ENCODE measurements at regions not wholly inside any gene's neighbourhood (a gene's known extent, or its start where the extent isn't known, plus 50 kb on each side); places are given as distances from the start of the nearest gene placed in this dataset.

- intact Hi-C loops (cut with DNase I): no loop called here
- Histone ChIP-seq H3K4me3 (no peak overlapping the region), H3K27me3 (no peaks in the 10 kb centered on the region), H3K9me3 (no peaks in the 10 kb centered on the region), H3K27ac (no peak overlapping the region), H3K36me3 (no peaks in the 10 kb centered on the region), H3K4me1 (ENCODE audit: insufficient read depth) (no peaks in the 10 kb centered on the region)
- no peak for DNase-seq
- TF ChIP-seq POLR2A (IDR thresholded peaks at IDR 0.05) (no peak), CTCF (IDR thresholded peaks at IDR 0.05) (no peak), EP300 (IDR thresholded peaks at IDR 0.05) (no peak)
- WGBS, 3 donors: 94 to 100% (median 98%) methylated on average over 1 of the region's 1 CpG
Observed at GRCh38 chr17:71019699-71020098, 850.4 kb downstream of the KCNJ2 start.

- 63 to 68% (median 66%) methylated on average over 3 of the region's 3 CpGs for WGBS, 3 donors
- H3K27ac ChIP-seq: no peak overlapping the region
- TF ChIP-seq EP300 (IDR thresholded peaks at IDR 0.05) (no peak), POLR2A (IDR thresholded peaks at IDR 0.05) (no peak), CTCF (IDR thresholded peaks at IDR 0.05) (no peak)
- no peaks in the 10 kb centered on the region for H3K27me3 ChIP-seq
- H3K4me3 ChIP-seq: no peak overlapping the region
- DNase-seq: no peak
- no peaks in the 10 kb centered on the region for H3K4me1 ChIP-seq (ENCODE audit: insufficient read depth)
- no peaks in the 10 kb centered on the region for H3K36me3 ChIP-seq
- H3K9me3 ChIP-seq: no peaks in the 10 kb centered on the region
- intact Hi-C loops (cut with DNase I): no loop called here
Observed at GRCh38 chr17:71022758-71023157, 853.4 kb downstream of the KCNJ2 start.

GRCh38 chr17:71023249-71024030 is 854.1 kb downstream of the KCNJ2 start:
- Histone ChIP-seq H3K9me3 (no peaks in the 10 kb centered on the region), H3K27ac (no peak overlapping the region), H3K4me1 (ENCODE audit: insufficient read depth) (no peaks in the 10 kb centered on the region), H3K36me3 (no peaks in the 10 kb centered on the region), H3K27me3 (no peaks in the 10 kb centered on the region), H3K4me3 (no peak overlapping the region)
- TF ChIP-seq POLR2A (IDR thresholded peaks at IDR 0.05): no peak
- TF ChIP-seq EP300 (IDR thresholded peaks at IDR 0.05): no peak
- TF ChIP-seq CTCF (IDR thresholded peaks at IDR 0.05): no peak
- intact Hi-C loops (cut with DNase I): no loop called here
- 24 to 28% (median 26%) methylated on average over 8 of the region's 8 CpGs for WGBS, 3 donors
- no peak for DNase-seq

- Histone ChIP-seq H3K4me3 (no peak overlapping the region), H3K27me3 (no peaks in the 10 kb centered on the region), H3K4me1 (ENCODE audit: insufficient read depth) (no peaks in the 10 kb centered on the region), H3K27ac (no peak overlapping the region), H3K9me3 (no peaks in the 10 kb centered on the region), H3K36me3 (no peaks in the 10 kb centered on the region)
- intact Hi-C loops (cut with DNase I): no loop called here
- DNase-seq: no peak
- no peak for TF ChIP-seq POLR2A (IDR thresholded peaks at IDR 0.05)
- no peak for TF ChIP-seq EP300 (IDR thresholded peaks at IDR 0.05)
- no peak for TF ChIP-seq CTCF (IDR thresholded peaks at IDR 0.05)
- 24 to 45% (median 26%) methylated on average over 3 of the region's 3 CpGs for WGBS, 3 donors
Observed at GRCh38 chr17:71024172-71024571, 854.8 kb downstream of the KCNJ2 start.

Measured in ovary (tissue), 7 donors.